ENCODE measurements at regions not wholly inside any gene's neighbourhood (a gene's known extent, or its start where the extent isn't known, plus 50 kb on each side); places are given as distances from the start of the nearest gene placed in this dataset.
A peak's percentile ranks its signal among the peaks of the same experiment; 100 is the strongest.

GRCh38 chr13:31517599-31517998, 221.7 kb upstream of the RXFP2 start:
- intact Hi-C loops (cut with DNase I): no loop called here
- WGBS, 4 donors: 88 to 92% (median 88%) methylated on average over 3 of the region's 3 CpGs
- no peak overlapping the region for H3K4me3 ChIP-seq
- H3K27ac ChIP-seq: no peak overlapping the region
- DNase-seq: no peak
- no peaks in the 10 kb centered on the region for H3K9me3 ChIP-seq (replicated peaks in 1 of 3)
- H3K4me1 ChIP-seq (replicated peaks in 1 of 2): no peaks in the 10 kb centered on the region
- TF ChIP-seq POLR2A (IDR thresholded peaks at IDR 0.05) (no peak), CTCF (IDR thresholded peaks at IDR 0.05) (no peak)
- no peaks in the 10 kb centered on the region for H3K27me3 ChIP-seq
- H3K36me3 ChIP-seq (replicated peaks in 1 of 2): no peaks in the 10 kb centered on the region

GRCh38 chr13:31518645-31519044, 220.7 kb upstream of the RXFP2 start:
- intact Hi-C loops (cut with DNase I): no loop called here
- DNase-seq: peak in 1 of 7 donors; percentile 16
- Histone ChIP-seq H3K4me1 (replicated peaks in 1 of 2) (no peaks in the 10 kb centered on the region), H3K27me3 (no peaks in the 10 kb centered on the region), H3K27ac (no peak overlapping the region), H3K36me3 (replicated peaks in 1 of 2) (no peaks in the 10 kb centered on the region), H3K4me3 (no peak overlapping the region), H3K9me3 (replicated peaks in 1 of 3) (no peaks in the 10 kb centered on the region)
- 47 to 55% (median 50%) methylated on average over 4 of the region's 4 CpGs for whole genome bisulfite sequencing, 4 donors
- TF ChIP-seq POLR2A (IDR thresholded peaks at IDR 0.05): no peak
- TF ChIP-seq CTCF (IDR thresholded peaks at IDR 0.05): no peak

- TF ChIP-seq CTCF (IDR thresholded peaks at IDR 0.05) (no peak), POLR2A (IDR thresholded peaks at IDR 0.05) (no peak)
- DNase-seq: no peak
- no peak overlapping the region for H3K4me3 ChIP-seq
- no peaks in the 10 kb centered on the region for H3K27me3 ChIP-seq
- H3K9me3 ChIP-seq (replicated peaks in 1 of 3): no peaks in the 10 kb centered on the region
- H3K27ac ChIP-seq: no peak overlapping the region
- intact Hi-C loops (cut with DNase I): no loop called here
- H3K4me1 ChIP-seq (replicated peaks in 1 of 2): no peaks in the 10 kb centered on the region
- H3K36me3 ChIP-seq (replicated peaks in 1 of 2): no peaks in the 10 kb centered on the region
Observed at GRCh38 chr13:31521435-31521834, 217.9 kb upstream of the RXFP2 start.

GRCh38 chr13:31522396-31522795, 216.9 kb upstream of the RXFP2 start:
- H3K27me3 ChIP-seq: no peaks in the 10 kb centered on the region
- no peaks in the 10 kb centered on the region for H3K9me3 ChIP-seq (replicated peaks in 1 of 3)
- H3K36me3 ChIP-seq (replicated peaks in 1 of 2): no peaks in the 10 kb centered on the region
- no peak overlapping the region for H3K4me3 ChIP-seq
- no peak overlapping the region for H3K27ac ChIP-seq
- H3K4me1 ChIP-seq (replicated peaks in 1 of 2): no peaks in the 10 kb centered on the region
- no peak for TF ChIP-seq CTCF (IDR thresholded peaks at IDR 0.05)
- no peak for TF ChIP-seq POLR2A (IDR thresholded peaks at IDR 0.05)
- no peak for DNase-seq
- intact Hi-C loops (cut with DNase I): no loop called here
- WGBS, 4 donors: 54 to 61% (median 60%) methylated on average over 1 of the region's 1 CpG

Measured in adrenal gland (tissue), 9 donors.